Fibroblast of skin of back (primary cell): ENCODE measurements at regions not wholly inside any gene's neighbourhood (a gene's known extent, or its start where the extent isn't known, plus 50 kb on each side); places are given as distances from the start of the nearest gene placed in this dataset.

Experiments
- DNase-seq: peaks from one replicate; pipeline ENCODE4 v3.0.0-alpha.2; 2013

GRCh38 chr7:25314731-25315267, 86.5 kb upstream of the NPVF start:
- DNase-seq, result no peak

GRCh38 chr7:25316366-25316765, 88.1 kb upstream of the NPVF start:
- DNase-seq, result no peak

GRCh38 chr7:25318047-25318446, 89.8 kb upstream of the NPVF start:
- DNase-seq, result no peak

GRCh38 chr7:25319707-25320106, 91.4 kb upstream of the NPVF start:
- DNase-seq, result no peak

- no peak for DNase-seq
Measured at GRCh38 chr7:25320791-25321190, 92.5 kb upstream of the NPVF start.

GRCh38 chr7:25321424-25321823, 93.1 kb upstream of the NPVF start:
- no peak for DNase-seq

GRCh38 chr7:25322473-25322872, 94.2 kb upstream of the NPVF start:
- no peak for DNase-seq

- no peak for DNase-seq
Measured at GRCh38 chr7:25325186-25325757, 97.0 kb upstream of the NPVF start.

- DNase-seq, result no peak
Measured at GRCh38 chr7:25326501-25327156, 98.3 kb upstream of the NPVF start.

- no peak for DNase-seq
Measured at GRCh38 chr7:25329815-25330214, 101.5 kb upstream of the NPVF start.

- DNase-seq, result no peak
Measured at GRCh38 chr7:25333296-25333928, 105.1 kb upstream of the NPVF start.

GRCh38 chr7:25347360-25348066, 119.2 kb upstream of the NPVF start:
- DNase-seq, result no peak

GRCh38 chr7:25348104-25348503, 119.8 kb upstream of the NPVF start:
- DNase-seq, result no peak

GRCh38 chr7:25349283-25350017, 121.2 kb upstream of the NPVF start:
- DNase-seq, result no peak

- DNase-seq, result no peak
Measured at GRCh38 chr7:25350041-25350440, 121.8 kb upstream of the NPVF start.

GRCh38 chr7:25351761-25352160, 123.5 kb upstream of the NPVF start:
- DNase-seq, result no peak

- no peak for DNase-seq
Measured at GRCh38 chr7:25353196-25353595, 124.9 kb upstream of the NPVF start.

GRCh38 chr7:25353732-25354131, 125.4 kb upstream of the NPVF start:
- DNase-seq, result no peak

- DNase-seq, result no peak
Measured at GRCh38 chr7:25356534-25357151, 128.4 kb upstream of the NPVF start.

- DNase-seq, result no peak
Measured at GRCh38 chr7:25358926-25359325, 130.6 kb upstream of the NPVF start.

GRCh38 chr7:25359471-25360059, 131.3 kb upstream of the NPVF start:
- peak; percentile 1 for DNase-seq

- no peak for DNase-seq
Measured at GRCh38 chr7:25360451-25360850, 132.2 kb upstream of the NPVF start.
